Spleen (tissue), 7 donors: ENCODE measurements at regions not wholly inside any gene's neighbourhood (a gene's known extent, or its start where the extent isn't known, plus 50 kb on each side); places are given as distances from the start of the nearest gene placed in this dataset.

Experiments
- POLR2A ChIP-seq, 3 donors: fragments of 450-650 bp; IDR thresholded peaks; one replicate each; pipeline ENCODE4 v1.5.1; 2017; ENCODE audit warnings: antibody characterized with exemption in 3 of 3, mild to moderate bottlenecking in 1 of 3
- POLR2AphosphoS5 ChIP-seq, 3 donors: sonication (generic); formaldehyde crosslinking; IDR thresholded peaks; one replicate each; pipeline ENCODE4 v1.5.1; 2017; ENCODE audit warnings: antibody characterized with exemption in 3 of 3
- TF ChIP-seq, protein P1 (sequence below), 11 experiments: fragments of 200-600 bp in 7 of 11; fragments of 450-650 bp in 4 of 11; sonication (generic) in 4 of 11; IDR thresholded peaks in 8 of 11; conservative IDR thresholded peaks in 3 of 11; 1 replicate in 7 of 11; 2 replicates in 4 of 11; pipeline versions ENCODE4 v1.4.0 to v1.8.0; 2016 to 2021; ENCODE audit warnings: antibody characterized with exemption in 11 of 11, inconsistent platforms in 4 of 11, mild to moderate bottlenecking in 1 of 11
- donor health status: DM: no; HTN: no; CAD: no; lungs with moderate emphysema.
- donor health status: DM: no; HTN: no; CAD: no.
- donor health status: DM: no; HTN: no; CAD: no.

DNA sequence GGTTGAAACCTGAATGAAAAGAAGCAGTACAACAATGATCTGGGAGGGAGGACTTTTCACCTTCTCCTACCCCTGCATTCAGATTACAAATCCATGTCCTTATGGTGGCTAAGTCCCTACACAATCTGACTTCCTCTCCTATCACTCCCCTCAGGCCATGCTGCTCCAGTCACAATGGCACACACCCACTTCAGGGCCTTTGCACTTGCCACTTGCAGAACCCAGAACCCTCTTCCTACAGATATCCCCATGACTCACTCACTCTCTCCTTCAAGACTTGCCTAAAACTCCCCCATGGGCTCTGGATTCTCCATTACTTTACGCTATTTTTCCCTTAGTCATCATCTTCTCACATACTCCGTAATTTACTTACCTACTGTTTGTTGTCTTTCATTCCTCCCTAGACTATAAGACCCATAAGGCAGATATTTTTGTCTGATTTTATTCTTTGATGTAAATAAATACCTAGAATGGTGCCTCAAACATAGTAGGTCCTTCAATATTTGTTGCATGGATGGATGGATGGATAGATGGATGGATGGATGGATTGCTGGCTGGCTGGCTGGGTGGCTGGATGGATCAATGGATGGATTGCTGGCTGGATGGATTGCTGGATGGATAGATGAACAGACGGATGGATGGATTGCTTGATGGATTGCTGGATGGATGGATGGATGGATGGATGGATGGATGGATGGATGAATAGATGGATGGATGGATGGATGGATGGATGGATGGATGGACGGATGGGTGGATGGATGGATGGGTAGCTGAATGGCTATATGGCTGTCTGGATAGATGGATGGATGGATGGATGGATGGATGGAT is 94.7 kb upstream of the NAV2 start:
- TF ChIP-seq, protein P1, sequence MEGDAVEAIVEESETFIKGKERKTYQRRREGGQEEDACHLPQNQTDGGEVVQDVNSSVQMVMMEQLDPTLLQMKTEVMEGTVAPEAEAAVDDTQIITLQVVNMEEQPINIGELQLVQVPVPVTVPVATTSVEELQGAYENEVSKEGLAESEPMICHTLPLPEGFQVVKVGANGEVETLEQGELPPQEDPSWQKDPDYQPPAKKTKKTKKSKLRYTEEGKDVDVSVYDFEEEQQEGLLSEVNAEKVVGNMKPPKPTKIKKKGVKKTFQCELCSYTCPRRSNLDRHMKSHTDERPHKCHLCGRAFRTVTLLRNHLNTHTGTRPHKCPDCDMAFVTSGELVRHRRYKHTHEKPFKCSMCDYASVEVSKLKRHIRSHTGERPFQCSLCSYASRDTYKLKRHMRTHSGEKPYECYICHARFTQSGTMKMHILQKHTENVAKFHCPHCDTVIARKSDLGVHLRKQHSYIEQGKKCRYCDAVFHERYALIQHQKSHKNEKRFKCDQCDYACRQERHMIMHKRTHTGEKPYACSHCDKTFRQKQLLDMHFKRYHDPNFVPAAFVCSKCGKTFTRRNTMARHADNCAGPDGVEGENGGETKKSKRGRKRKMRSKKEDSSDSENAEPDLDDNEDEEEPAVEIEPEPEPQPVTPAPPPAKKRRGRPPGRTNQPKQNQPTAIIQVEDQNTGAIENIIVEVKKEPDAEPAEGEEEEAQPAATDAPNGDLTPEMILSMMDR (IDR thresholded peaks at IDR 0.05 in 8 of 11, conservative IDR thresholded peaks at IDR 0.05 in 3 of 11), result no peak
- TF ChIP-seq POLR2AphosphoS5 (IDR thresholded peaks at IDR 0.05) (no peak), POLR2A (IDR thresholded peaks at IDR 0.05) (no peak)
